Chondrocyte (in vitro differentiated cells): ENCODE measurements at regions not wholly inside any gene's neighbourhood (a gene's known extent, or its start where the extent isn't known, plus 50 kb on each side); places are given as distances from the start of the nearest gene placed in this dataset.

Experiments
- DNase-seq: peaks from one replicate; pipeline ENCODE4 v3.0.0; 2021; ENCODE audit warnings: mixed read lengths, low spot score
- H3K27ac Mint-ChIP-seq: one replicate; pipeline ENCODE4 v1.8.0; 2021; ENCODE audit warnings: mild to moderate bottlenecking, moderate library complexity, mixed read lengths; ENCODE audit not compliant: unreplicated experiment
- H3K27me3 Mint-ChIP-seq: 2 replicates; pipeline ENCODE4 v1.8.0; 2021; ENCODE audit warnings: low read depth, mixed read lengths
- H3K36me3 Mint-ChIP-seq: 2 replicates; pipeline ENCODE4 v1.8.0; 2021; ENCODE audit warnings: low read depth, mixed read lengths
- H3K4me1 Mint-ChIP-seq: 2 replicates; pipeline ENCODE4 v1.8.0; 2021; ENCODE audit warnings: low read depth, mild to moderate bottlenecking, mixed read lengths
- H3K4me3 Mint-ChIP-seq: one replicate; pipeline ENCODE4 v1.8.0; 2021; ENCODE audit warnings: mild to moderate bottlenecking, moderate library complexity, mixed read lengths; ENCODE audit not compliant: unreplicated experiment
- H3K9me3 Mint-ChIP-seq: 2 replicates; pipeline ENCODE4 v1.8.0; 2021; ENCODE audit warnings: low read depth, mixed read lengths
- TF ChIP-seq, protein P1 (sequence below): fragments of 200-600 bp; sonication (generic); IDR thresholded peaks from 2 replicates; pipeline ENCODE4 v1.5.0; 2021; ENCODE audit warnings: antibody characterized with exemption, mild to moderate bottlenecking, moderate library complexity

DNA sequence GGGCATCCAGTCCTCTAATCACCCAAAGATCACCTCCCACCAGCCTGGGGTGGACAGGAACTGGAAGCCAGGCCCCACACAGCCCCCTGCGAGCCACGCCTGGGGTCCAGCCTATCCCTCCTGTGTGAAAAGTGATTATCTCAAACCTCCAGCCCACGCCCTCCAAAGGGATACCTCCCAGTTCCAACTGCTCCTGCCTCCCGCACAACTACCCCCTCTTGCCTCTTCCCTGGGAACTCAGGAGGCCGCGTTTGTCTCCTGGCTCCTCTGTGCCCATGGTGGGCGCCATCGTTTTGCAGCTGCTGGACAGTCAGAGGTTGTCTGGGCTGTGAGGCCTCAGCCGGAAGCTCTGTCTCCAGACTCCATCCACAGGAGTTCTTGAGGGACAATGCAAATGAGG lies 305.9 kb downstream of the AJAP1 start:
- Mint-ChIP-seq H3K4me3 (no peak overlapping the region), H3K9me3 (peaks cover 50% of the 10 kb centered on the region), H3K27me3 (no peaks in the 10 kb centered on the region), H3K4me1 (no peaks in the 10 kb centered on the region), H3K27ac (no peak overlapping the region), H3K36me3 (peaks cover 2% of the 10 kb centered on the region)
- TF ChIP-seq, protein P1, sequence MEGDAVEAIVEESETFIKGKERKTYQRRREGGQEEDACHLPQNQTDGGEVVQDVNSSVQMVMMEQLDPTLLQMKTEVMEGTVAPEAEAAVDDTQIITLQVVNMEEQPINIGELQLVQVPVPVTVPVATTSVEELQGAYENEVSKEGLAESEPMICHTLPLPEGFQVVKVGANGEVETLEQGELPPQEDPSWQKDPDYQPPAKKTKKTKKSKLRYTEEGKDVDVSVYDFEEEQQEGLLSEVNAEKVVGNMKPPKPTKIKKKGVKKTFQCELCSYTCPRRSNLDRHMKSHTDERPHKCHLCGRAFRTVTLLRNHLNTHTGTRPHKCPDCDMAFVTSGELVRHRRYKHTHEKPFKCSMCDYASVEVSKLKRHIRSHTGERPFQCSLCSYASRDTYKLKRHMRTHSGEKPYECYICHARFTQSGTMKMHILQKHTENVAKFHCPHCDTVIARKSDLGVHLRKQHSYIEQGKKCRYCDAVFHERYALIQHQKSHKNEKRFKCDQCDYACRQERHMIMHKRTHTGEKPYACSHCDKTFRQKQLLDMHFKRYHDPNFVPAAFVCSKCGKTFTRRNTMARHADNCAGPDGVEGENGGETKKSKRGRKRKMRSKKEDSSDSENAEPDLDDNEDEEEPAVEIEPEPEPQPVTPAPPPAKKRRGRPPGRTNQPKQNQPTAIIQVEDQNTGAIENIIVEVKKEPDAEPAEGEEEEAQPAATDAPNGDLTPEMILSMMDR: no peak
- no peak for DNase-seq

DNA sequence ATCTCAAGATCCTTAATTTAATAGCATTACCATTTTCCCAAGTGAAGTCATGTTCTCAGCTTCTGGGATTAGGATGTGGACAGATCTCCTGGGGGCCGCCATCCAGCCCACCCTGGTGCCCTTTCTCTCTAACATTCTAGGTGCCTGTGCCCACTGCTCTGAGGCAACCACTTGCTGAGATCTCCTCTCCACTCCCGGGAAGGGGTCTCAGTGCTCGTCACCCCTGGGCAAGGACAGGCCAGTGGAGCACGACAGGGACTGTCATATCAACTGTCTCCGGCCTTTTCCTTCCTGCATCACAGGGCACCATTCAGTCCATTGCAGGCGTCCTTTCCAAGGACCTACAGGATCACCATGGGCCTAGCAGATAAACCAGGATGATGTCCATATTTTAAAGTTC lies 304.8 kb downstream of the AJAP1 start:
- H3K4me1 Mint-ChIP-seq: no peaks in the 10 kb centered on the region
- no peak overlapping the region for H3K27ac Mint-ChIP-seq
- no peak overlapping the region for H3K4me3 Mint-ChIP-seq
- no peaks in the 10 kb centered on the region for H3K27me3 Mint-ChIP-seq
- TF ChIP-seq, protein P1: no peak
- H3K9me3 Mint-ChIP-seq: peaks cover 55% of the 10 kb centered on the region
- DNase-seq: no peak
- peaks cover under 1% of the 10 kb centered on the region for H3K36me3 Mint-ChIP-seq

DNA sequence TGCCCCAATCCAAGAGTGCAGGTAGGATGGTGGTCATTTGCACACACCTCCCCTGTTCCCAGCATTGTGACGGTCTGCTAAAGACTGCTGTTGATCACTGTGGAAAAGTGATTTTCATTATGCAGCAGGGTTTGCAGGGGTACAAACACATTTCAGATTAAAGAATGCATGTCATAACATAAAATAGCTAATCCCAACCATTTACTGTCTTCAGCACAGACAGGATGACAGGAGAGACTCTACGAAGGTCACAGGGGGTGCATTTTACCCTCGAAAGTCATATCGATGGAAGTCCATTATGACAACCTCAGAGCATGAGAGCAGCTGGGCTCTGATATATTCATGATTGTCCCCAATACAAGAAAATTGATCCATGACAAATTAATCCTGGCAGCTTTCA lies 302.6 kb downstream of the AJAP1 start:
- Mint-ChIP-seq H3K4me3 (no peak overlapping the region), H3K9me3 (peaks cover 65% of the 10 kb centered on the region), H3K27ac (no peak overlapping the region), H3K4me1 (no peaks in the 10 kb centered on the region), H3K36me3 (no peaks in the 10 kb centered on the region), H3K27me3 (no peaks in the 10 kb centered on the region)
- no peak for DNase-seq
- TF ChIP-seq, protein P1: no peak

DNA sequence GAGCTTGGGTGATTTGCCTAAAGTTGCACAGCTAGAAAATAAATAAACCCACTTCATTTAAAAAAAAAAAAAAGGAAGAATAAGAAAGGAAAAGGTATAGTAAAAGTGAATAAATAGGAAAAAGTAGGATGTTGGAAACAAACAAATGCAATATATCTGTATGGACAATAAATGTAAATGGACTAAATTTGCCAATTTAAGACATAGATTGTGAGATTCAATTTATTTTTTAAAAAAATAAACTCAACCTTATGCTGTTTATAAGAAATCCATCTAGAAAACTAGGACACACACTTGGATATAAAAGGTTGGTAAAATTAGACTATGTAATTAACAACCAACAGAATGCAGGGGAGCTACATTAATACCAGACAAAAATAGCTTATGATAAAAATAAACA lies 300.0 kb downstream of the AJAP1 start:
- H3K27ac Mint-ChIP-seq: no peak overlapping the region
- H3K9me3 Mint-ChIP-seq: peaks cover 70% of the 10 kb centered on the region
- no peaks in the 10 kb centered on the region for H3K4me1 Mint-ChIP-seq
- no peak for DNase-seq
- no peak overlapping the region for H3K4me3 Mint-ChIP-seq
- TF ChIP-seq, protein P1: no peak
- H3K27me3 Mint-ChIP-seq: no peaks in the 10 kb centered on the region
- H3K36me3 Mint-ChIP-seq: no peaks in the 10 kb centered on the region

DNA sequence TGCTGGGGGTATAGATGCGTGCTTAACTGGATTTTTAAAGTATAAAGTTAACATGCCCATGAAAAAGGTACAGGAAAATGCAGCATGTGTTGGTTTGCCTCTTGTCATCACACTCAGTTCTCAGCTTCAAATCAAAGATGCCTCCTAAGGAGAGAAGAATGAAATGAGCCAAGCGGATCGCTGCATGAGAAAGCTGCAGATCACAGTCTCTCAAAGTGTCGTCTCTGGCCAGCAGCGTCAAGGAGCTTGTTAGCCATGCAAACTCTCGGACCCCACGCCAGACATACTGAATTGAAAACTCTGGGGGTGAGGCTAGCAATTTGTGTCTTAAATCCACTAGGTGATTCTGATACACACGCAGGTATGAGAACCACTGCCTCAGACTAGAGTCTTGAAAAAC lies 297.2 kb downstream of the AJAP1 start:
- Mint-ChIP-seq H3K4me1 (no peaks in the 10 kb centered on the region), H3K36me3 (no peaks in the 10 kb centered on the region), H3K27me3 (no peaks in the 10 kb centered on the region), H3K9me3 (peaks cover 64% of the 10 kb centered on the region), H3K27ac (no peak overlapping the region), H3K4me3 (no peak overlapping the region)
- no peak for DNase-seq
- TF ChIP-seq, protein P1: no peak
